Hematopoietic multipotent progenitor cell treated with erythropoietin and hydrocortisone succinate and interleukin-3 and kit ligand, for 8 days (in vitro differentiated cells): ENCODE measurements at regions not wholly inside any gene's neighbourhood (a gene's known extent, or its start where the extent isn't known, plus 50 kb on each side); places are given as distances from the start of the nearest gene placed in this dataset.
"Not testable (repeated sequence)": the region's sequence is repeated elsewhere in the genome, so short reads cannot be mapped to it uniquely, and the experiment has no call there.

ENCODE experiments used
- DNase-seq: peaks from one replicate; pipeline ENCODE4 v3.0.0-alpha.2; 2015

GRCh38 chr13:18741696-18742095, 439.9 kb downstream of the TUBA3C start:
- DNase-seq: not testable (repeated sequence)

GRCh38 chr13:18739310-18739709, 442.3 kb downstream of the TUBA3C start:
- no peak for DNase-seq

- not testable (repeated sequence) for DNase-seq
Observed at GRCh38 chr13:18738086-18738485, 443.5 kb downstream of the TUBA3C start.

GRCh38 chr13:18727138-18727537, 454.5 kb downstream of the TUBA3C start:
- DNase-seq: not testable (repeated sequence)

DNA sequence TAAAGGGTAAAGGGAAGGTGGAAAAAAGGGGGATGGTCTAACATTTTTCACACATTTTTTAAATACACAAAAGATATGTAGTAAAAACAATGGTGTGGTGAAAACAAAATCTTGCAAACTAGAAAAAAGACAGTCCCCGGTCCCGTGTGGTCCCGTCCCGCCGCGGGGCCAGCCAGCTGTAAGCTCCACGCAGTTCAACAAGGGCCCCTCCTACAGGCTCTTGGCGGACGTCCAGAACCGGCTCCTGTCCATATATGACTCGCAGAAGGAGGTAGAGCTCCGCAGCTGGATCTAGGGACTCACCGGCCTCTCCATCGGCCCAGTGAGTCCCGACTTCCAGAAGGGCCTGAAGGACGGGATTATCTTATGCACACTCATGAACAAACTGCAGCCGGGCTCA, 455.1 kb downstream of the TUBA3C start:
- not testable (repeated sequence) for DNase-seq

DNA sequence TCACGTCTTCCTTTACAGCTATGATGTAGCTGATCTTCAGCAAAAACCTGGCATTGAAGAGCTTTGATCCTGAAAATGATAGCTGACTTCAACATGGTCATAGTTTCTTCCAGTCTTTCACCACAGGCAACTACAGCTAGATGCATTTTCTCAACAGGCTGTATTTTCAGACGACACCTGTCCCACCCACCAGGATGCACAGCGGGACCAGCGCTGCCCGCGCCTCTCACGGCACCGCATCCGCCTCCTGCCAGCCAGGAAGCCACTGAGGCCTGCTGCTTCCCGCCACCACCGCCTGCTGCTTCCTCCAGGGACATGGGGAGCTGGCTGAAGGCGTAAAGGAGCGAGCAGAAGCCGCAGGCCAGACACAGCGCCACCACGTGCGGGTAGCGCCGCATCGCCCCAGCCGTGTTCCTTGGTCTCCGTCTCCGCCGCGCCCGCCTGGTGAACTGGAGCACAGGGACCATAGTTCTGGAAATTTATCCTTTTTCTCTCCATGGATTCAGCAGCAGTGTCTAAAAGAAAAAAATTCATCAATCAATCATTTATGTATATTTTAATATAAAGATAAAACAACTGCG, 456.3 kb downstream of the TUBA3C start:
- not testable (repeated sequence) for DNase-seq

GRCh38 chr13:18714889-18715288, 466.7 kb downstream of the TUBA3C start:
- no peak for DNase-seq

- not testable (repeated sequence) for DNase-seq
Observed at GRCh38 chr13:18710673-18711072, 471.0 kb downstream of the TUBA3C start.

DNA sequence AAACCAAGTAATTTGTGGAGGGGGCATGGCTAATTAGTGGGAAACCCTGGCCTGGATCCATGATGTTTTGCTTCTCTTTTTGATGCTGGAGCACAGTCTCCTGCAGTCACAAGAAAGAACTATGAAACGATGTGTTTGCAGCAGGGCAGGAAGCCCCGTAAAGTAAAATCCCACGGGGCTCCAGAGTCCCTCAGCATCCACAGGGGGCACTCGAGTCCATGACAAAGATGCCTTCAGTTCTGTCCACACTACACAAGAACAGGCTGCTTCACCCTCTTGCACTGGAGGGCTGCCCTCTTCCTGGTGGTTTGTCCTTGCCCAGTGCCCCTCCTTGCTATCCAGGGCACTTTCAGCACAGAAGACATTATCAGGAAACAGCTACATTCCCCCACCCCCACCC, 475.1 kb downstream of the TUBA3C start:
- DNase-seq: not testable (repeated sequence)

DNA sequence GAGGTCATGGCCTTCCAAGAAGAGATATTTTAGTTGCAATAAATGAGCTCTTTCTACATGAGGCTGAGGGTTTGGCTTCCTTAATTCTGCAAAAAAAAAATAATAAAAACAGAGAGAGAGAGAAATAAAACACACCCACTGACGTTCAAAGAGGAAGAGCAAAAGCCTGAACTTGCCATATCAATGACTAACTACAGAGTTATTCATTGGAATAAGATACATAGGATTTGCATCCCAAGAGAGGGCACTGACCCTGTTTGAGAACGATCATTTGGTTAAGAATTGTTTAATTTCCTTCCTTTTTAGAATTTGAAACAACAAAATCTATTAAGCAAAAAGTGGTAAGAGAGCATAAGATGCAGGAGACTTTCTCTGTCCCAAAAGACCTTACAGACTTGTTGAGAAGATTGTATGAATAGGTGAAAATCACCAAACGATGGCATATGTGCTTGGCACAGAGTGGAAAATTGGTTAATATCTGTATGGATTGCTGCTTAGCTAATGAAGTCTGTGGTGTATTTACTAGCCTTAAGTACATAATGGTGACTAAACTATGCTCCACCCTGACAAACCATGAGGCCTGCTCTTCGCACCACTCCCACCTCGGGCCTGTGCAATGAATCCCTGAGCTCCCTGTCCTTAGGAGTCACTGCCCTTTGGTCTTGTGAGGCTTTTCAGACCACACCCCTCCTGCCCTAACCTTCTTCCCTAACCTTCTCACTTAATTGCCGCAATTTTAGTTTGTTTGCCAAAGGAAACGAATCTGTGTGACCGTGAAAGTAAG, 479.0 kb downstream of the TUBA3C start:
- DNase-seq: not testable (repeated sequence)

DNA sequence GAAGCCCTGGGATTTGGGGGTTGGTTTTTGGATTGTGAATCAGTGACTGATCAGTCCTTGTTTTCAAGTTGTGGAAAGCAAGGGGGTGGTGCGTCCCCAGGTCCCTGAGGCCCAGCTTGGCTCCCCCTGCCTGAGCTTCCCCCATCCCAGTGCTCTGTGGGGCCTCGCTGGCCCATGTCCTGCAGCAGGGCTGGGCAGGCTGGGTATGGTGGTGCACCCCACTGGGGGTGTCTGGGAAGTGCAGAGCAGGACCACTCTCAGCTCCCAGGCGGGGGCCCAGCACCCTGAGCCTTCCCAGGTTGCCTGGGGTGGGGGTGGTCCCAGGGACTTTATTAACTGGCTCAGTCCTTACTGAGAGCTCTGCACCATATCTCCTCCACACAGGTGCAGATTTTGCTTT, 483.3 kb downstream of the TUBA3C start:
- not testable (repeated sequence) for DNase-seq

DNA sequence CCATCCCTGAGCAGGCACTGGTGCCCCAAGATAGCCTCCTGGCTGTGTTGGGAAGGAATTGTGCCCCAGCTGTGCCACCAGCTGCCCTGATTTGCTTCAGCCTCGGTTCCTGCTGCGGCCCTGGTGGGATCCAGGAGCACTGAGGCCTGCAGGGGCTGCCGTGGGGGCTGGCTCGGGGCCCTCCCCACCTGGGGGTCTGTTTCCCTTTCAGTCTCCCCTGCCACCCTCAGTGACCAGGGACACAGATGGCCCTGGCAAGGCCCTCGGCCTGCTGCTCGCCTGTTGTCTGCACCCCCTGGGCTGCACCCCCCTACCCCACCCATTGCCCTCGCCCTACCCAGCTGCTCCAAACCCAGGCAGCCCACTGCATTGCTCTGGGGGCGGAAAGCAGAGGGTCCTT, 483.8 kb downstream of the TUBA3C start:
- DNase-seq: not testable (repeated sequence)

GRCh38 chr13:18697221-18697620, 484.4 kb downstream of the TUBA3C start:
- not testable (repeated sequence) for DNase-seq

DNA sequence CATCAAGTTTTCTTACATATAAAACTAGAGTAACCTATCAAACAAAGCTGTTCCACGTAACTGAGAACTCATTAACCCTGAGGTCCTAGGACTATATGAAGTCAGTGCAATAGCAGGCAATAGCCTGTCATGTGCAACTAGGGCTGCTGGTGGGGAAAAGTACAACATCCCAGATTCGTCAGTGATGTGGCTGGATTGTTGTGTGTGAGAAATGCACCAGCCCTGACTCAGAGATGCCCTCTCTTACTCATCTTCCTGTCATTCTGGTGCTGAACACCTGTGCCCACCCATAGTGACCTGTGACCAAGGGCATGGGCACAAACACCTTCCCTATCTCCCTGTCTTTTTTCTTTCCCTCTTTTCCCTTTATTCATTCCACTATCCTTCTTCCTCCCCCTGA, 504.2 kb downstream of the TUBA3C start:
- DNase-seq: not testable (repeated sequence)

DNA sequence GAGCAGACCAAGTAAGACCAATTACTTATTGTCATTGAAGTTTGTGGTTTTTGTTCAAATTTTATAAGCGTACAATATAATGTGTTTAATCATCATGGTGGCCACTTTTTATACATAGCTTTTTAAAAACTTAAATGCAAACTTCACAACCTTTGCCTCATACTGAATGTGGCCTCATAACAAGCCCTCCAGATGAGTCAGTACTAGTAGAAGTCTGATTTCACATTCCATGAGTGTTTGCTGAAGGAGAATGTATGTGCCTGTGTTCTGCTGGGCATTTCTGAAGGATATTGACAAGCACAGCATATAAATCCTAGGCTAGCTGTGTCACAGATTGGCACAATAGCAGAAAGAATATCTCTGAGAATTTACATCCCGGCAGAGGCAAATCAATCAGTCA, 506.4 kb downstream of the TUBA3C start:
- not testable (repeated sequence) for DNase-seq

GRCh38 chr13:18673794-18674193, 507.8 kb downstream of the TUBA3C start:
- not testable (repeated sequence) for DNase-seq

DNA sequence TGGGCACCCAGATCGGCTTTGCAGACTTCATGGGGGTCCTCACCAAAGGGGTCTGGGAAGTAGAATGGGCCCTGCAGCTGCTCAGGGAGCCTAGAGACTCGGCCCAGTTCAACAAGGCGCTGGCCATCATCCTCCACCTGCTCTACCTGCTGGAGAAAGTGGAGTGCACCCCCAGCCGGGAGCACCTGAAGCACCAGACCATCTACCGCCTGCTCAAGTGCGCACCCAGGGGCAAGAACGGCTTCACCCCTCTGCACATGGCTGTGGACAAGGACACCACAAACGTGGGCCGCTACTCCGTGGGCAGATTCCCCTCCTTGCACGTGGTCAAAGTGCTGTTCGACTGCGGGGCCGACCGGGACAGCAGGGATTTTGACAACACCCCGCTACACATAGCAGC, 515.0 kb downstream of the TUBA3C start:
- DNase-seq: not testable (repeated sequence)

GRCh38 chr13:18665716-18666115, 515.9 kb downstream of the TUBA3C start:
- not testable (repeated sequence) for DNase-seq

- not testable (repeated sequence) for DNase-seq
Observed at GRCh38 chr13:18665124-18665523, 516.5 kb downstream of the TUBA3C start.

DNA sequence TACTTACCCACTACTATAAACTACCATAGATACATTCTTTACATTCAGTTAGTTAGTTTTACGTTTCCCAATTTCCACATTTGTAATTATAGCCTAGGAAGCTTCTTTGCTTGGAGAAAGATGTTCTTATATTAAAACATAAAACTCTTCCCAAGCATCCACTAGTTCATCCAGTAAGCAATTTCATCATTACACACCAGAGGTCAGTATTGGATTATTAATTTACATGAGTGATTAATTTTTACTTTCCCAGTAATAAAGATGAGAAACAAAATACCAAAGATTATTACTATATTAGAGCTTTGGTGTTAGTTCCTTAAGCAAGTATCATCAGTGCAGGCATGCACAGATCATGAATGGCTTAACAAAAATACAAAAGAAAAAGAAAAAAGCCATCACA, 518.4 kb downstream of the TUBA3C start:
- not testable (repeated sequence) for DNase-seq

DNA sequence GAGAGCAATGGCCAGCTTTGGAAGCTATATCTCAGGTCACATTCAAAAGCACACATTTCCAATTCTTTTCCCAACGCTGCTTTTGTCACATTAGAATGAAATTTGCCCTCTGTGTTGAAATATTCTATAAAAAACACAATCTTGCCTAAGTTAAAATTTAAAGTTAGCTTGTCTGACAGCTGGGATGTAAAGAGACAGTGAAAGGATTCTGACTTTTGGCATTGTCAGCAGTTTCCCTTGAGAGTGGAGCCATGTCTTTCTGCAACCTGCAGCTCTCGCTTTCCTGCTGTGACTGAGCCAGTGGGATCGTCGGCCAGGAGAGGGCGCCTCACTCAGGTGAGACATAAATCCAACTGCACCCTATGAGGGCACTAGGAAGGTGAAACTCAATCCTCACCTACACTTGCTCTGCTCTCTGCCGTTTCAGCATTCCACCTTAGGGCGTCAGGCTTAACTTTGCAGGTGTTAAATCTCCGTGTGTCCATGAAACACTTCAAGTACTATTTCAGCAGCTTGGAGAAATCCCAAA, 537.9 kb downstream of the TUBA3C start:
- not testable (repeated sequence) for DNase-seq

DNA sequence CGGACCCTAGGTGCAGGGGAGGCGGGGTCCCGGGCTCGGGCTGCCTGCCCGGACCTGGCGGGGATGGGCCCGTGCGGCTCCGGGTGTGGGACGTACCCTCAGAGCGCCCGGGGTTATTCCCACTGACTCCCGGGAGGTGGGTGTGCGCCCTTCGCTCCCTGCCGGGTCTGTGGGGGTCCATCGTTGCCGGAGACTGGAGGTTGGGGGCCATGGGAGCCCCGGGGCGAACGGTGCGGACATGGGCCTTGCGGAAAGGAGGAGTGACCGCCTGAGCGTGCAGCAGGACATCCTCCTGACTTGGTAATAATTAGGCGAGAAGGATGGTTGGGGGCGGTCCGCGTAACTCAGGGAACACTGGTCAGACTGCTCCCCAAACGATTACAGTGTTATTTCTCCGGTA, 552.7 kb downstream of the TUBA3C start:
- DNase-seq: not testable (repeated sequence)

GRCh38 chr13:18628428-18628827, 553.2 kb downstream of the TUBA3C start:
- no peak for DNase-seq

DNA sequence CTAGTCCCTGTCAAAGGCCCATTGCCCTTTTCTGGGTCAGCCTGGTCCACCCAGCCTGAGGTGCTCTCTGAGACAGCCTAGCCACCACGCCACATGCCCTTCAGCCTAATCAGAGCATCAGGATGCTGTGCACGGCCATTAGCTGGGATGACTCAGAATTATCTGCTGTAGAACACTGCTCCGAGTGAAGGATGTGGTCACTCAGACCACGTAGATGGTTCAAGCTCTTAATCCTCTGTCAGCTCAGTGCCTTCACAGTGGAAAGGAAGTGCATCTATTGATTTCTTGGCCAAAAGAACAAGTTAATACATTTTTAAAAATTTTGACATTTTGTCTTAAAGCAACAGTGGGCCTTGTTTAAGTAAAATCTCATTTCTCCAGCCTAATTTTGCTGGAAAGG, 557.6 kb downstream of the TUBA3C start:
- DNase-seq: not testable (repeated sequence)
